Glutamatergic neuron (in vitro differentiated cells): ENCODE measurements at regions not wholly inside any gene's neighbourhood (a gene's known extent, or its start where the extent isn't known, plus 50 kb on each side); places are given as distances from the start of the nearest gene placed in this dataset.

Experiments used
- DNase-seq: peaks from one replicate; pipeline ENCODE4 v3.0.0; 2022
- H3K27ac Mint-ChIP-seq: one replicate; pipeline ENCODE4 v1.8.0; 2020; ENCODE audit warnings: mild to moderate bottlenecking, mixed read lengths, inconsistent platforms; ENCODE audit not compliant: unreplicated experiment
- H3K27me3 Mint-ChIP-seq: one replicate; pipeline ENCODE4 v1.8.0; 2020; ENCODE audit warnings: mild to moderate bottlenecking, moderate library complexity, mixed read lengths, inconsistent platforms; ENCODE audit not compliant: unreplicated experiment
- H3K36me3 Mint-ChIP-seq: one replicate; pipeline ENCODE4 v1.8.0; 2020; ENCODE audit warnings: mild to moderate bottlenecking, mixed read lengths, inconsistent platforms; ENCODE audit not compliant: unreplicated experiment
- H3K4me1 Mint-ChIP-seq: one replicate; pipeline ENCODE4 v1.8.0; 2020; ENCODE audit warnings: mild to moderate bottlenecking, low read depth, mixed read lengths, inconsistent platforms; ENCODE audit not compliant: unreplicated experiment
- H3K4me3 Mint-ChIP-seq: one replicate; pipeline ENCODE4 v1.8.0; 2020; ENCODE audit warnings: mild to moderate bottlenecking, mixed read lengths, inconsistent platforms; ENCODE audit not compliant: unreplicated experiment
- H3K9me3 Mint-ChIP-seq: one replicate; pipeline ENCODE4 v1.8.0; 2020; ENCODE audit warnings: mild to moderate bottlenecking, moderate library complexity, mixed read lengths, inconsistent platforms; ENCODE audit not compliant: unreplicated experiment
- CTCF ChIP-seq: fragments of 200-600 bp; sonication (generic); IDR thresholded peaks from one replicate; pipeline ENCODE4 v1.5.0; 2021; ENCODE audit not compliant: partially characterized antibody, unreplicated experiment

DNA sequence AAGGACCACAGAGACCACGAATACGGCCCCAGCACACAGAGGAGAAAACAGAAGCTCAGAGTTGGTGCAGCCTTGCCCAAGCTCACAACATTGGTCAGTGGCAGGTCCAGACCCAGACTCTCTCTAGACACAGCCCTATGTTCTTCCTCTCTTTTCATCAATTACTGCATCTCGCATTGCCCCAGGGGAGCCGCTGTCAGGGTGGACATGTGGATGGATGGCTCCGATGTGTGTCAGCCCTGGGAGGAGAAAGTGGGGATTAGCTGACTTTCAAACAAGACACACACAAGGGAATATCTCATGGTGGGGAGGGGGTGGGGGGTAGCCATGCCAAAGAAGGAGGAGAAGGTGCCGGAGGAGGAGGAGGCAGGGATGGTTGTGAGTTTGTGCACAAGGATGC, 556.8 kb downstream of the NPHP4 start:
- H3K4me1 Mint-ChIP-seq: no peaks in the 10 kb centered on the region
- peaks cover 21% of the 10 kb centered on the region for H3K9me3 Mint-ChIP-seq
- no peak for TF ChIP-seq CTCF
- peaks cover 17% of the 10 kb centered on the region for H3K36me3 Mint-ChIP-seq
- no peak for DNase-seq
- H3K27me3 Mint-ChIP-seq: peaks cover 5% of the 10 kb centered on the region
- no peak overlapping the region for H3K4me3 Mint-ChIP-seq
- H3K27ac Mint-ChIP-seq: no peak overlapping the region

DNA sequence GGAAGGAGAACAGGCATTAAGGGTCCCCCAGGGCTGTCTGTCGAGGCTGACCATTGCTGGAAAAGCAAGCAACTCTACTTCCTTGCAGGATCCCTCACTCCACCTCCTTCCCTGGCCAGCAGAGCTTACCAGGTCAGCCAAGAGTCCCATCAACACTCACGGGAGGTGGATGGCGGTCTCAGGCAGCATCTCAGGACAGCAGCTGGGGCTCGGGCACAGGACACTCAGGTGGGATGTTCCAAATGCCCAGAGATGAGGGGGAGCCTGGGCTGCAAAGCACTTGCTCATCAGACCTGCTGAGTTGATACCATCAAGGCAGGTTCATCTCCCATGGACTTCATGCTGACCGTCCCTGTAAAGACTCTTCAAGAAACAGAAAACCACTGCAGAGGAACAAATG, 559.8 kb downstream of the NPHP4 start:
- Mint-ChIP-seq H3K9me3 (peaks cover 23% of the 10 kb centered on the region), H3K36me3 (peaks cover 12% of the 10 kb centered on the region), H3K27ac (no peak overlapping the region), H3K4me1 (no peaks in the 10 kb centered on the region), H3K27me3 (peaks cover 6% of the 10 kb centered on the region), H3K4me3 (no peak overlapping the region)
- DNase-seq: no peak
- no peak for TF ChIP-seq CTCF

GRCh38 chr1:5430911-5431697, 561.1 kb downstream of the NPHP4 start:
- H3K27ac Mint-ChIP-seq: no peak overlapping the region
- H3K36me3 Mint-ChIP-seq: peaks cover 5% of the 10 kb centered on the region
- no peak overlapping the region for H3K4me3 Mint-ChIP-seq
- peaks cover 3% of the 10 kb centered on the region for H3K27me3 Mint-ChIP-seq
- peaks cover 21% of the 10 kb centered on the region for H3K9me3 Mint-ChIP-seq
- TF ChIP-seq CTCF: no peak
- no peaks in the 10 kb centered on the region for H3K4me1 Mint-ChIP-seq
- no peak for DNase-seq

- H3K27ac Mint-ChIP-seq: no peak overlapping the region
- H3K4me1 Mint-ChIP-seq: no peaks in the 10 kb centered on the region
- H3K9me3 Mint-ChIP-seq: peaks cover 21% of the 10 kb centered on the region
- no peak overlapping the region for H3K4me3 Mint-ChIP-seq
- DNase-seq: no peak
- no peak for TF ChIP-seq CTCF
- peaks cover 5% of the 10 kb centered on the region for H3K36me3 Mint-ChIP-seq
- H3K27me3 Mint-ChIP-seq: peaks cover 4% of the 10 kb centered on the region
These were observed 562.1 kb downstream of the NPHP4 start for GRCh38 chr1:5430136-5430535.

- no peak for DNase-seq
- H3K9me3 Mint-ChIP-seq: peaks cover 15% of the 10 kb centered on the region
- TF ChIP-seq CTCF: no peak
- peaks cover 4% of the 10 kb centered on the region for H3K27me3 Mint-ChIP-seq
- no peaks in the 10 kb centered on the region for H3K4me1 Mint-ChIP-seq
- H3K4me3 Mint-ChIP-seq: no peak overlapping the region
- no peak overlapping the region for H3K27ac Mint-ChIP-seq
- H3K36me3 Mint-ChIP-seq: no peaks in the 10 kb centered on the region
These were observed 563.9 kb downstream of the NPHP4 start for GRCh38 chr1:5428351-5428750.
